ENCODE measurements at regions not wholly inside any gene's neighbourhood (a gene's known extent, or its start where the extent isn't known, plus 50 kb on each side); places are given as distances from the start of the nearest gene placed in this dataset.

GRCh38 chr1:105419030-105419429 lies 1637.4 kb upstream of the PRMT6 start:
- no peak for TF ChIP-seq CTCF (IDR thresholded peaks at IDR 0.05; ENCODE audit: low read depth, low read length)
- no peak for TF ChIP-seq MAX (IDR thresholded peaks at IDR 0.05; ENCODE audit: low read depth, low read length)
- no peak for TF ChIP-seq POLR2A (IDR thresholded peaks at IDR 0.05; ENCODE audit: extremely low read depth, insufficient read length)
- no peak for TF ChIP-seq MYC (IDR thresholded peaks at IDR 0.05; ENCODE audit: low read depth, low read length)
- no peak overlapping the region for H3K4me3 ChIP-seq (ENCODE audit: low read depth, low read length)
- DNase-seq (ENCODE audit: low read depth), result no peak

- TF ChIP-seq MYC (IDR thresholded peaks at IDR 0.05; ENCODE audit: low read depth, low read length) (no peak), POLR2A (IDR thresholded peaks at IDR 0.05; ENCODE audit: extremely low read depth, insufficient read length) (no peak), MAX (IDR thresholded peaks at IDR 0.05; ENCODE audit: low read depth, low read length) (no peak), CTCF (IDR thresholded peaks at IDR 0.05; ENCODE audit: low read depth, low read length) (no peak)
- peak; percentile 66 for DNase-seq (ENCODE audit: low read depth)
- H3K4me3 ChIP-seq (ENCODE audit: low read depth, low read length), result no peak overlapping the region
Measured at GRCh38 chr1:105427543-105427942, 1628.9 kb upstream of the PRMT6 start.

- no peak overlapping the region for H3K4me3 ChIP-seq (ENCODE audit: low read depth, low read length)
- no peak for DNase-seq (ENCODE audit: low read depth)
- no peak for TF ChIP-seq MAX (IDR thresholded peaks at IDR 0.05; ENCODE audit: low read depth, low read length)
- no peak for TF ChIP-seq MYC (IDR thresholded peaks at IDR 0.05; ENCODE audit: low read depth, low read length)
- TF ChIP-seq POLR2A (IDR thresholded peaks at IDR 0.05; ENCODE audit: extremely low read depth, insufficient read length), result no peak
- TF ChIP-seq CTCF (IDR thresholded peaks at IDR 0.05; ENCODE audit: low read depth, low read length), result no peak
Measured at GRCh38 chr1:105436589-105437259, 1619.8 kb upstream of the PRMT6 start.

GRCh38 chr1:105437847-105438246 lies 1618.6 kb upstream of the PRMT6 start:
- H3K4me3 ChIP-seq (ENCODE audit: low read depth, low read length), result no peak overlapping the region
- DNase-seq (ENCODE audit: low read depth), result no peak
- TF ChIP-seq MAX (IDR thresholded peaks at IDR 0.05; ENCODE audit: low read depth, low read length) (no peak), POLR2A (IDR thresholded peaks at IDR 0.05; ENCODE audit: extremely low read depth, insufficient read length) (no peak), CTCF (IDR thresholded peaks at IDR 0.05; ENCODE audit: low read depth, low read length) (no peak)

GRCh38 chr1:105442901-105443300 lies 1613.6 kb upstream of the PRMT6 start:
- TF ChIP-seq POLR2A (IDR thresholded peaks at IDR 0.05; ENCODE audit: extremely low read depth, insufficient read length) (no peak), MAX (IDR thresholded peaks at IDR 0.05; ENCODE audit: low read depth, low read length) (no peak), CTCF (IDR thresholded peaks at IDR 0.05; ENCODE audit: low read depth, low read length) (no peak), MYC (IDR thresholded peaks at IDR 0.05; ENCODE audit: low read depth, low read length) (no peak)
- no peak for DNase-seq (ENCODE audit: low read depth)
- H3K4me3 ChIP-seq (ENCODE audit: low read depth, low read length), result no peak overlapping the region
